HG03095 (cell line): ENCODE measurements at regions not wholly inside any gene's neighbourhood (a gene's known extent, or its start where the extent isn't known, plus 50 kb on each side); places are given as distances from the start of the nearest gene placed in this dataset.

ENCODE experiments used
- ATAC-seq: cut with Tn5 transposase; IDR thresholded peaks from one replicate; pipeline ENCODE4 v1.9.1; 2021; ENCODE audit warnings: moderate library complexity; ENCODE audit not compliant: unreplicated experiment

DNA sequence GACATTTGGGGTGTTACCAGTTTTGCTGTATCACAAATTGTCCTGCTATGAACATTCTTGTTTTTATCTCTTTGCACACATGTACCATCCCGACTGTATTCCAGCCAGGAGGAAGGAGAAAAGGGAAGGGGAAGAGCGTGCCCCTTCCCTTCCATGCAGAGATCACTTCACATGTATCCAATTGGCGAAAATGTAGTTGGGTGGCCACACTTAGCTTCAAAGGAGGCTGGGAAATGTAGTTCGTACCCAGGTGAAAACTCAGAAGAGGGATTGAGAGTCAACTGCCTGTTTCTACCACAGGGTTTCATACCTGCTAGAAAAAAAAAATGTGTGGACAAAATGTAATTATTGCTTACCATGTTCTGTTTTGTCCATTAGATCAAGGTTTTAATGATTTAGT, 189.1 kb upstream of the PELI2 start:
- no peak for ATAC-seq

DNA sequence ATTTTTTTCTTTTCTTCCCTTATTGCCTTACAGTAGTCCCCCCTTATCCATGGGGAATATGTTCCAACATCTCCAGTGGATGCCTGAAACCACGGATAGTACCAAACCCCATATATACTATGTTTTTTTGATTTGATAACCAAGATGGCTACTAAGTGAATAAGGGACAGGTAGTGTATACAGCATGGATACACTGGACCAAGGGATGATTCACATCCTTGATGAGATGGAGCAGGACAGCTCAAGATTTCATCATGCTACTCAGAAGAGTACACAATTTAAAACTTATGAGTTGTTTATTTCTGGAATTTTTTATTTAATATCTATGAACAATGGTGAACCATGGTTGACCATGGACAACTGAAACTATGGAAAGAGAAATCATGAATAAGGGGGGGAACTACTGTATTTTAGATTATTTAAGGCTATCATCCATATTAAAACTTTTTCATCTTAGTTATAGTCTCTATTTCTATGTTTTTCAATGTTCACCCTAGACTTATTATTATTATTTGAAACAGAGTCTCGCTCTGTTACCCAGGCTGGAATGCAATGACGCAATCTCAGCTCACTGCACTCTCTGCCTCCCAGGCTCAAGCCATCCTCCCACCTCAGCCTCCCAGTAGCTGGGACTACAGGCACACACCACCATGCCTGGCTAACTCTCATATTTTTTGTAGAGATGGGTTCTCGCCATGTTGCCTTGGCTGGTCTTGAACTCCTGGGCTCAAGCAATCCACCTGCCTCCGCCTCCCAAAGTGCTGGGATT, 188.0 kb upstream of the PELI2 start:
- ATAC-seq: no peak

DNA sequence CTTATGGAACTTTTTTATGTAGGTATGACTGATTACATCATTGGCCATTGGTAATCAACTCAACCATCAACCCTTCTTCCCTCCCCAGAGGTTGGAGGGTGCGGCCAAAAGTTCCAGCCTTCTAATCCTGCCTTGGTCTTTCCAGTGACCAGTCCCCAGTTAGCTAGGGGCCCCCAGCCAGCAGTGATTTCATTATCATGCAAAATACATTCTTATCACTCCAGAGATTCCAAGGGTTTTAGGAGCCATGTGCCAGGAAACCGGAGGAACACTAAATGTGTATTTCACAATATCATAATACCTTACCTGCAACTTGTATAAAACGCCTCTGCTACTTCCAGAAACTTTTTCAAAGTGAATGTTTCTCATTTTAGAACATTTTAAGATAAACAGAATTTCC, 181.5 kb upstream of the PELI2 start:
- ATAC-seq: no peak

DNA sequence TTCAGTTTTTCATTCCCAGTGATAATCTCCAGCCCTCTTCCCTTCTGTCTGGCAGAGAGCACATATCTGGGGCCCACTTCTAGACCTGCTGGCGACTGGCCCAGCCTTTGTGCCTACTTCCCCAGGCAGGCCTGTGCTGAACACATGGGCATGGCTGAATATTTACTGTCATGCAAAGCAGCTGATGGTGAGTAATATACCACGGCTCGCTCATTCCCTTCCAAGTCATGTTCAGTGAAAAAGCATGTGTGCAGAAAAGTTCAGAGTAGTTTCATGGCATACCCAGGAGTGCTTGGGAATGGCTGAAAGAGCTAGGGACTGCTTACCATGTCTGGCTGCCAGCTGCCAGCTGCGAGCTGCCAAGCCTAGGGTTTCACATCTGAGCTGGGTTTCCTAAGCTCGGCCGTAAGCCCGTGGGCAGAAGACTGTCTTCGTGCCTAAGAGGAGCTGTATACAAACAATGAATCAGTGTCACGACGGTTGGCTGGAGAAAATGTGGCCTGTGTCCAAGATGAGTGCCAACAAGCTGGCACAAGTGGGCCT, 179.9 kb upstream of the PELI2 start:
- no peak for ATAC-seq

DNA sequence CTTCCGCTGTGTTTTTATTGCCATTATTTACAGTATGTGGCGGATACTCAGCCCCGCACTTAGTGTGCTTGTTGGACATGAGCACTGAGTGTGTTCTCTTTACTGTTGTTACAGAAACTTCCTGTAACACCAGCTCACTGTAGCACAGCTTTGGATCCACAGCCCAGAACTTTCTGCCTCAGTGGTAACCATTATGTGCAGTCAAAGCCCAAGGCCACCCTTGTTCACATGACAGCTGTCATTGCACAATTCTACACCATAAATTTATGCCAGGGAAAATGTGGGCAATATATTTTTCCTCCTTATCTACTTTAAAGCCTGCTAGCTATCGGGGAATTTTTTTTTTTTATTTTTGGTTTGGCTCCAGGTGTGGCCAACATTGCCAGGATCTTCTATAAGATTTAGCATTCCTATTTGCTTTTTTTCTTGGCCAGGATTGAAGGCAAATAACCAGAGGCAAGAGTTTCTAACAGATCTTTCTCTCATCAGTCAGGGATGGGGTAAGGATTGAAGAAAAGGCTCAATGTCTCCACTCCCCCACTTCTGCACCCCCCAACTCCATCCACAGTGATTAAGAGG, 176.0 kb upstream of the PELI2 start:
- ATAC-seq: no peak

DNA sequence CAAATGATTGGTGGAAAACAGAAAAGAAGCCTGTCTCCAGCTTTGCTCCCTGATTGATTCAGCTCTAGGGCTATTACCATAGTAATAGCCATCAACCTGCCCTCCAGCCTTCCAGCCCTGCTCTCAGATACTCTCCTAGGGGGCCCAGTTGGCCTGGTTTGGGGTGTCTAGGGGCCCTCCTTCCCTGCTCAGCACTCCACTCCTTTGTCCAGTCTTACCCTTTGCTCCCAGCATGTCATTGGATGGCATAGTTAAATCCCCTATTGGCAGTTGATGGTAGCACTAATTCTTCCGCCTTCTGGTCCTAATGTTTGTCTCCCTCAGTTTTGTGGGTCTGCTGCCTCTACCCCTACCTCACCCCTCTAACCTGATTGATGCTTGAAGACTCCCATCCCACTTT, 175.4 kb upstream of the PELI2 start:
- no peak for ATAC-seq

DNA sequence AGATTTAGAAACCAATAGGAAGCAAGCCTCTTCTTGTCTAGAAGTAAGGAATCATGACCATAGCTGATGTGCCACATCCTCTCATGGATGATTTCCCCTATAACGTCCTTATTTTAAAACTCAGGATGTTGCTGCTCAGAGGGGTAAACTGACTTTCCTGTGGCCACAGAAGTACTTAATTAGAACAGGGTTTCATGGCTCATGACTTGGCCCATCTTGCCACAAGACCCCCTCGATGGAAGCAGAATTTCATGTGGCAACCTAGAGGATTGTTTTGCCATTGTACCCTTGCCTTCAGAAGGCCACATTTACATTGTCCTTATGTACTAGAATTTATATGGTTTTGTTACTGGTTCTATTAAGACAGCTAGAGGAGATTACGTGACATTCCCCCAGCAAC, 173.5 kb upstream of the PELI2 start:
- ATAC-seq: no peak

DNA sequence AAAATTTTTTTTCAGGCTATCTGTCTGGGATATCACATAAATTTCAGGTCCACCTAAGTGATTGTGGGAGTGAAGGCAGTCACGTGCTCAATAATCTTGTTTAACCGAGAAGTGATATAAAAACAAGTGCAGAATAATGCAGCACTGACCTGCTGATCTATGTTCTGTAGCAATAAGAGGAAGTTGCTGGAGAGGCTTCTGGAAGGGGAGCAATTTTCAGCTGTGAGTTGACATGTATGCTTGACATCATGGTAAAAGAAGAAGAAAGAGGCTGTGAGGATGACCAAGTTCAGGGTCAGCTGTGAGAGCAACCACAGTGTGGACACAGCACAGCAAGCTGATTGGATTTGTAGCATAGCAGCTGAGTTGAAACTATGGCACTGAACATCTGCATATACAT, 172.0 kb upstream of the PELI2 start:
- no peak for ATAC-seq

DNA sequence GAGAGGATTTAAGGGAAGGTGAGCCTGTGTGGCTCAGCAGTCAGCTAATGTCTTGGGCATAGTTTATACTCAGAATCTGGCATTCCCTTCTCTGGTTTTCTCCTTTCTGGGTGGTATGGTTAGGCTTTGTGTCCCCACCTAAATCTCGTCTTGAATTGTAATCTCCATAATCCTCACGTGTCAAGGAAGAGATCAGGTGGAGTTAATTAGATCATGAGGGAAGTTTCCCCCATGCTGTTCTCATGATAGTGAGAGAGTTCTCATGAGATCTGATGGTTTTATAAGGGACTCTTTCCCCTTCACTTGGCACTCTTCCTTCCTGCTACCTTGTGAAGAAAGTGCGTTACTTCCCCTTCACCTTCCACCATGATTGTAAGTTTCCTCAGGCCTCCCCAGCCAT, 169.8 kb upstream of the PELI2 start:
- ATAC-seq: no peak

DNA sequence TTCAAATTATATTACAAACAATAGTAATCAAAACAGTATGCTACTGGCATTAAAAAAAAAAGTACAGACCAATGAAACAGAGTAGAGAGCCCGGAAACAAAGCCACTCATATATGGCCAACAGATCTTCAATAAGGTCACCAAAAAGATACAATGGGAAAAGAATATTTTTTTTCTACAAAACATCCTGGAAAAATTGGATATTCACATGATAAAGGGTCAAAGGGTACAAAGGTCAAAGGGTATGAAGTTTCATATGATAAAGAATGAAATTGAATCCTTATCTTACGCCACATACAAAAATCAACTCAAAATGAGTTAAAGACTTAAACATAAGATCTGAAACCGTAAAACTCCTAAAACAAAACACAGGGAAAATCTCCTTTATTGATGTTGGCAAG, 168.5 kb upstream of the PELI2 start:
- ATAC-seq: no peak

DNA sequence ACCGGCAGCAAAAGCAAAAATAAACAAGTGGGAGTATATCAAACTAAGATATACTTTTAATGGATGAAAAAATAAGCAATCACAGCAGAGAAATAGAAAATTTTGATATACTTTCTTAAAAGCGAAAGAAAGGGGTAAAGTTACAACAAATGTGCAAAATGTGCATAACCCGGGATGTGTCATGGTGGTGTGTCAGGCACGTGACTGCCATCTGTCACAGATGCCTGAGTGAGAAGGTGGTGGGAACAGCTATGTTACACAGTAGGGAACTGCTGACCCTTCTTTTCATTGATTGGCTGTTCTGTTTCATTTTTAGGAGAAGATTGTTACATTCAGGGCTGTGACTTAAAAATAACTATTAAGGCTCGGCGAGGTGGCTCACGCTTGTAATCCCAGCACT, 168.1 kb upstream of the PELI2 start:
- ATAC-seq: no peak

DNA sequence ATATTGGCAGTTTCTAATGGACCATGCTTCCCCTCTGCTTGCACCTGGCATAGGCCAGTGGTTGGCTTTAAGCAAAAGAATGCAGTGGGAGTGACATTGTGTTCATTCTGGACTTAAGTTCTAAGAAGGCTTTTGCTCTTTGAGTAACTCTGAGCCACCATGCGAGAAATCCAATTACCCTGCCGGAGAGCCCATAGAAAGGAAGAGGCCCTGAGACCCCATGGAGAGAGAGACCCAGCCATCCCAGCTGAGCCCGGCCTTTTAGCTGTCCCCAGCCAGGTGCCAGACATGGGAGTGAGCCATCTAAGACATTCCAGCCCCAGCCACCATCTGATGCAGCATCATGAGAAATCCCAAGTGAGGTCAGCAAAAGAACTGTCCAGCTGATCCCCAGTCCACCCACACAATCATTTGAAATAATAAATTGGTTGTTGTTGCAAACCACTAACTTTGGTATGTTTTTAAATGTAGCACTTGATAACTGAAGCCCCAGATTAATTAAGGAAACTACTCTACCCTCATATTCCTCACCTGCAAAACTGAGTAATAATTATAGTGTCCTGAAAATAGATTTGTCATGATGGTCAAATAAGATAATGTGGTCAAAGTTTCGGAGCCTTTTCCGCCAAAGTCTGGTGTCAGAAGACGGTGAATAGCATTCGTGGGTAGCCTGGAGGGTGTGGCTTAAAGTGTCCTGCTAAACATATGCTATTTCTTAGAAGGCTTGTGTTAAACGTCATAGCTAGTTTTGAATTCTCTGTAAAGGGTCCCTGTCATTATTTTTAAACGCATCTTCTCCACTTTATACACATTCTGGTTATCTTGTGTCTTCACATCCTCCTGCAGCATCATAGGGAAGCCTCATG, 166.6 kb upstream of the PELI2 start:
- no peak for ATAC-seq

DNA sequence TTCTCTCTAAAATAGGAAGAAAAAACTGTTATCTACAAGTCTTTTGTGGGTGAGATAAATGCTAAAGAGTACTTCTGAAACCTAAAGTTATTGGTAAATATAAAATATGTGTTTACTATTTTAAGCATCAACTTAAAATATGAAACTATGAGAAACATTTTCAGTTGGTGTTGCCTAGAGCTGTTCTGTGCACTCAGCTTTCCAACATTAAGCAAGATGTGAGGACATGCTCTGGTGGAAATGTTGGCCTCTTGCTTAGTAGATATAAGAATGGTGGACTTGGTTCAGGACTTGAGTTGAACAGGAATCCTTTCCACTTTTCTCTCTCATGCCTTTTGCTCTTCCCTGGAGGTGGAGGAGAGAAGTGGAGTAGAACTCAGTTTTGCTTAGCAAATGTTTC, 164.1 kb upstream of the PELI2 start:
- no peak for ATAC-seq

DNA sequence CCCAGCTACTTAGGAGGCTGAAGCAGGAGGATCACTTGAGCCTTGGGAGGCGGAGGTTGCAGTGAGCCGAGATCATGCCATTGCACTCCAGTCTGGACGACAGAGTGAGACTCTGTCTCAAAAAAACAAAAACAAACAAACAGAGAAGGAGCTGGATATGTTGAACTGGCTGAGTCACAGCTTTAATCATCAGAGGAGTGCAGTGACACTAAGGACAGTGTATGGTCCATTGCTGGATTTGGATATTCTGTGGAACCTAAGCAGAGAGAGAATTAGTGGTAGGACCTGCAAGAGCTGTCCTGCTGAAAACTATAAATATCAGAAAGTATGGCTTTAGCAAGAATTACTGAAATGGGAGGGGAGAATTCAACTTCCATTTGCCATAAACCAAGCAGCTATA, 163.0 kb upstream of the PELI2 start:
- ATAC-seq: no peak

DNA sequence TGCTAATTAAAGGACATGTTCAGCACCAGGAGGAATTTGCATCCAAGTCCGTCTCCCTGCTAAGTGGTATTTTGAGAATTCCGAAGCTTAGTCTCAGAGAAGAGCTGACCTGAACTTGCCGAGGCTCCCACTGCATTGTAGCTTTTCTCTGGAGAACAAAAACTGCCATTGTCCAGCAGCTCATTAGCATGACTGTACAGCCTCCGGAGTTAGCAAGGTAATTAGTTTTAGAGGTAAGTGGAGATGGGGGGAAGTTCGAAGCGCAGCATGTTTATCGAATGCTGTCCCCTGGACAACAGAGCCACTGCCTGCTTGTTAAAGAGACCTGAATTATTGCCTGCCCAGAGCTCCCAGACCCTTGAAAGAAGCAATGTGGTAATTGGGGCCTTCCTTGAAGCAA, 160.3 kb upstream of the PELI2 start:
- no peak for ATAC-seq

DNA sequence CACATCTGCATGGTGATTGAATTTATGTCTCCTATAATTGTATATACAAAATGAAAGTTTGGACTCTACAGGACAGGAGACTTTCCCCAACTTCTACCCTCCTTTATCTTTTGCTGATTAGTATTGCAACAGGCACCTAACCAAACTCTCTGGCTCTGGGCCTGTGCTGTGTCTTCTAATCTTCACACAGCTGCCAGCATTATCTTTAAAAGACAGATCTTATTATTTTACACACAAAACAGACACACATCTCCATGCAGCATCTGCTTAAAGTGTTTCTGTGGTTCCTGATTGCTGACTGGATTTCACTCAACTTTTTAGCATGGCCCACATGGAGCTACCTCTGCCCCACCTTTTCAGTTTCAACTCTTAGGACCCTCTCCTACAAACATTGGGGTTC, 154.9 kb upstream of the PELI2 start:
- ATAC-seq: no peak

DNA sequence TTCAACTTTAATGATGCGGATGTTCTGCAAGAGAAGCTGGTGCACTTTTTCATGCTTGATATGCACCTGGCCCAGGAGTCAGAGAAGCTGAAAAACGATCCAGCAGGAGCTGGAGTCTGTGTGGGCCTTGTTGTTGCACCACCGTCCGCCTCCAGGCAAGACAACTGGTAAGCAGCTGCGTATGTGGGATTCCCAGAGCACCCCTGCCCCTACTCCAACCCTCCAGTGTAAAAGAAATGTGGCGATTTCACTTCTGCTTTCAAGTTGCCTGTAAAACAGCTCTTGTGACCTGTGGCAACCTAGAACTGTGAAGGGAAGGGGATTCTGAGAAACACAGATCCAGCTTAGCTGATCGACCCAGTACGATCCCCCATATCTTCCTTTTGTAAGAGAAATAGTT, 154.1 kb upstream of the PELI2 start:
- ATAC-seq: no peak

DNA sequence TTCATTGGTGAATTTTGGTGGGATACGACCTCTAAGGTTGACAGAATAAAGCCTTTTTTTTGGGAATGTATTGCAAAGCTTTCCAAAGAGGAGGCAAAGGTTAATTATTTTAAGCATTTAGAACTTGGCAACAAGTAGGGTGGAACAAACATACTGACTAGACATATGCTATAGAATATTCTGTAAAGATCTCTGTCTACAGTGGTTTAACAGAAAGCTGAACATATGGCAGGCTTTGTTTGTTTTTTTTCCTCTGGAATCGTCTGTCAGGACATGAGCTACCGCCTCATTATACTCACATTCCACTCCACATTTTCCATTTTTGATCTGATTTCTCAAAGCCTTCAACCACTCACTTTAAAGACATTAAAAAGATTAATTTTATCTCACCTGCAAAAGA, 153.4 kb upstream of the PELI2 start:
- no peak for ATAC-seq

DNA sequence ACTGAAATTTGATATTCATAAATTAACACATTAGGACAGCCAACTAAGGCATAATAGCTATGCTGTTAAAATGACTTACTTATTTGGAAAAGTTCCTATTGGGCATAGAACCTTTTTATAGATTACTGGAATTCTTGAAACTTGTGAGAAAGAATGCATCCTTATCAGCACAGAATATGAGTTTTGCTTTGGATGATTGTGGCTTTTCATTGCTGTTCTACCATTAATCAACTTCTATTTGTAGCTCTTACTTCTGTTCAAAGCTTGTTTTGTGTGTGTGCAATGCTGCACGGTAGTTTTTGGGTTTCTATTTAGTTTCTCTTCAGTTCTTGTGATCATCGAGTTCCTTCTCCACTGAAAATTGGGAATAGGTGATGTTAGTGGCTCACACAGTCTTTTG, 152.4 kb upstream of the PELI2 start:
- no peak for ATAC-seq

DNA sequence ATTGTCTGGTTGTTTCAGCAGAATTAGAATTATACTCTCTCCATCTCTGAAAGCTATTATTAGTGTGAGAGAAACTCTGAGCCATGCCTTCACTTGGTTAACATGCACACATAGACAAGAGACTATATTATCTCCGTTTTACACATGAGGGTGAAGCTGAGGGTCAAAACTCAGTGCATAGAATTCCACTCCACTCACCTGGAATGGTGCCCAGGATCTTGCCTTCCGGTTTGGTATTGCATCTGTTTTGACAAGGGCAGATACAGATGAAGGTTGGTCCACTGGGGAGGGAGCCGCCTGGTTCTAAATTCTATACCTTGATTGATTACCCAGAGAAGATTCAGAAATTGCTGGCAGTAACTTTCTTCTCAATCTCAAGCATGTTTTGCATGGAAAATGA, 149.5 kb upstream of the PELI2 start:
- ATAC-seq: no peak

DNA sequence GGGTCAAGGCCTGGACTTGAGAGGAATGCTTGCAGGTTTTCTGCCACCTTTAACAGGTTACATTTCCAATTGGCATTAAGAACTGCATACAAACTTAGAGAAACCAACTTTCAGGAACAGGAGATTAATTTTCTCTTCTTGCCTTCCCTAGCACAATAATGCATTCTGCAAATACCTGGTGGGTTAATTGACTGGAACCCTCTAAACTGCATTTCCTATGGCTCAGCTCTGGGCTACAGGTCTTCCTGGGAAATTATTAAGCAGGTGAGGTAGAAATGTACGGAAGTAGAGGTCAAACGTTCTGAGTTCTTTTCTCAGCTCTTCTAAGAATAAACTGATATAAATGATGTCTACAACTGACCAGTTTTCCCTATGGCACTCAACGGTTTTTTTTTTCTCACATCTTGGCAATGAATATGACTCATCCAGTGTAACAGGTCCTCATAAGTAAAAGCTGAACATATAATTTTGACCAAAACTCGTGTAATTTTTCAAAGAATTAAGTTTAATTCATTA, 144.9 kb upstream of the PELI2 start:
- no peak for ATAC-seq
